GM19043 (cell line): ENCODE measurements at regions not wholly inside any gene's neighbourhood (a gene's known extent, or its start where the extent isn't known, plus 50 kb on each side); places are given as distances from the start of the nearest gene placed in this dataset.

Experiments used
- ATAC-seq: cut with Tn5 transposase; IDR thresholded peaks from one replicate; pipeline ENCODE4 v1.9.1; 2021; ENCODE audit warnings: low read depth; ENCODE audit not compliant: unreplicated experiment

DNA sequence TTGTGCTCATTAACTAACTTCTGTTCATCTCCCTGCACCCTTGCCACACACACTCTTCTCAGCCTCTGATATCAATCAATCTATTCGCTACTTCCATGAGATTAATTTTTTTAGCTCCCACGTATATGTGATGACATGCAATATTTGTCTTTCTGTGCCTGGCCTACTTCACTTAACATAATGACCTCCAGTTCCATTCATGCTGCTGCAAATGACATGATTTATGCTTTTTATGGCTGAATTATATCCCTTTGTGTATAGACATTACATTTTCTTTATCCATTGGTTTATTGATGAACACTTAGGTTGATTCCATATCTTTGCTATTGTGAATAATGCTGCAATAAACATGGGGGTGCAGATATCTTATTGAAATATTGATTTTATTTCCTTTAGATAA is 50.8 kb upstream of the SPTLC3 start:
- no peak for ATAC-seq
